Natural killer cell (primary cell): ENCODE measurements at regions not wholly inside any gene's neighbourhood (a gene's known extent, or its start where the extent isn't known, plus 50 kb on each side); places are given as distances from the start of the nearest gene placed in this dataset.

Experiments
- ATAC-seq, 3 donors: fragments of 150-1000 bp in 2 of 3; fragments of 200-7000 bp in 1 of 3; cut with Tn5 transposase; 1 replicate in 1 of 3; 2 replicates in 2 of 3; pipeline ENCODE4 v1.10.0; 2021; ENCODE audit warnings: mild to moderate bottlenecking in 2 of 3, moderate library complexity in 2 of 3
- DNase-seq, 2 donors: peaks; one replicate each; pipeline versions ENCODE4 v3.0.0 to v3.0.0-alpha.2; 2013 to 2021; ENCODE audit warnings: mixed read lengths in 1 of 2
- H3K27ac ChIP-seq: one replicate; pipeline ENCODE4 v1.5.1; 2013; ENCODE audit warnings: mild to moderate bottlenecking, low read length
- H3K27me3 ChIP-seq: one replicate; pipeline ENCODE4 v1.6.1; 2013; ENCODE audit warnings: low read length; ENCODE audit not compliant: control insufficient read depth, insufficient read depth
- H3K36me3 ChIP-seq: one replicate; pipeline ENCODE4 v1.6.1; 2013; ENCODE audit warnings: low read length; ENCODE audit not compliant: control insufficient read depth, insufficient read depth
- H3K4me1 ChIP-seq: one replicate; pipeline ENCODE4 v1.6.1; 2013; ENCODE audit warnings: low read length; ENCODE audit not compliant: control insufficient read depth, insufficient read depth
- H3K4me3 ChIP-seq: one replicate; pipeline ENCODE4 v1.5.1; 2013; ENCODE audit warnings: low read length
- H3K9me3 ChIP-seq: one replicate; pipeline ENCODE4 v1.6.1; 2013; ENCODE audit warnings: low read length; ENCODE audit not compliant: control insufficient read depth, insufficient read depth
- H3K27ac Mint-ChIP-seq, 2 donors: one replicate each; pipeline ENCODE4 v1.8.0; 2022; ENCODE audit warnings: mild to moderate bottlenecking in 2 of 2, mixed read lengths in 2 of 2, moderate library complexity in 1 of 2
- H3K27me3 Mint-ChIP-seq, 2 donors: one replicate each; pipeline ENCODE4 v1.8.0; 2022; ENCODE audit warnings: low read depth in 2 of 2, mixed read lengths in 2 of 2
- H3K36me3 Mint-ChIP-seq: one replicate; pipeline ENCODE4 v1.8.0; 2022; ENCODE audit warnings: mixed read lengths
- H3K4me1 Mint-ChIP-seq, 2 donors: one replicate each; pipeline ENCODE4 v1.8.0; 2022; ENCODE audit warnings: mixed read lengths in 2 of 2
- H3K4me3 Mint-ChIP-seq: one replicate; pipeline ENCODE4 v1.8.0; 2022; ENCODE audit warnings: mild to moderate bottlenecking, moderate library complexity, mixed read lengths
- H3K9me3 Mint-ChIP-seq, 2 donors: one replicate each; pipeline ENCODE4 v1.8.0; 2022; ENCODE audit warnings: mixed read lengths in 2 of 2
- CTCF ChIP-seq: fragments of 200-600 bp; IDR thresholded peaks from one replicate; pipeline ENCODE4 v1.8.0; 2022; ENCODE audit warnings: antibody characterized with exemption
- WGBS: methylation state at CpG from one replicate; pipeline ENCODE4 v1.1.7; 2013; ENCODE audit warnings: missing lambda C conversion rate; ENCODE audit not compliant: insufficient coverage; 5-methylcytosine and 5-hydroxymethylcytosine counted together
- intact Hi-C: fragments of 100-400 bp; cut with micrococcal nuclease; formaldehyde crosslinking; loops from one replicate; pipeline ENCODE4 v1.14.2; 2022

GRCh38 chr1:213817156-213817555 lies 170.6 kb upstream of the PROX1 start:
- H3K4me1 ChIP-seq, result no peaks in the 10 kb centered on the region
- no peaks in the 10 kb centered on the region for H3K36me3 ChIP-seq
- intact Hi-C loops, result no loop called here
- no peaks in the 10 kb centered on the region for H3K4me1 Mint-ChIP-seq
- H3K4me3 Mint-ChIP-seq, result no peak overlapping the region
- no peaks in the 10 kb centered on the region for H3K27me3 Mint-ChIP-seq
- no peaks in the 10 kb centered on the region for H3K9me3 Mint-ChIP-seq
- H3K9me3 ChIP-seq, result no peaks in the 10 kb centered on the region
- H3K36me3 Mint-ChIP-seq, result no peaks in the 10 kb centered on the region
- no peak overlapping the region for H3K4me3 ChIP-seq
- WGBS, result 79% methylated on average over 6 of the region's 6 CpGs
- no peak for TF ChIP-seq CTCF
- no peak overlapping the region for H3K27ac ChIP-seq
- no peak overlapping the region for H3K27ac Mint-ChIP-seq
- no peak for ATAC-seq
- no peak for DNase-seq
- no peaks in the 10 kb centered on the region for H3K27me3 ChIP-seq

DNA sequence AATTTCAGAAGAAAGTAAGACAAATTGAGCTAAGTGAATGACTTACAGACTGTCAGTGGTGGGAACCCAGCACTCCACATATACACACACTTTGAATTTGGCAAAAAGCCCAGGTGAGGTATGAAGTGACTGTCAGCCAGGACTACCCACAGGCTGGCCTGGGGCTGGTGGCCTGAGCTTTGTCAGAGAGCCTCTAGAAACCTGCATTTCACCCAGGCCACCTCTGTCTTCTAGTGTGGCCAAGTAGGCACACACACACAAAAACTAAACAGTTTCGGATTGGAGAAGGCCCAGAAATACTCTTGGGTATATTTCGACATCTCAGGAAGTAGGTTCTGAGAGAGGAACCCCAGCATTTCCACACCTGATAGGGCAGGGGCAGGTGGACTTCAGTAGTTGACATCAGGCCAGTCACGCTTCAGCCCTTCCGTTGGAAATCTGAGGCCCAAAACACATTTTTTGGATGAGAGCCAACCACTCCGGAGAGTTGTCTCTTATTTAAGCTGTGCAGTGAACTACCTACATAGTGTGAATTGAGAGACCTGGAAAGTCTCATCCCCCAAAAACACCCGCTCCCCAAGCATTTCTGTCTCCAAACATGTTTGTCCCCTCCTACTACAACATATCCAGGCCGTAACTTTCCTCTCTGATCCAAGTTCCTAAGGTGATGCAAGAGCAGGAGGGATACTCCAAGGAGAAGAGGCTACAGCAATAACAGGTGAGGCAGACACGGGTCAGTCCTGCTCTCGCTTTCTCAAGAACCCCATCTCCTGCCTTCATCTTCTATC lies 167.2 kb upstream of the PROX1 start:
- intact Hi-C loops, result no loop called here
- DNase-seq (no peak), ATAC-seq (no peak)
- H3K27ac ChIP-seq, result no peak overlapping the region
- H3K27me3 ChIP-seq, result no peaks in the 10 kb centered on the region
- no peaks in the 10 kb centered on the region for H3K4me1 ChIP-seq
- Mint-ChIP-seq H3K4me3 (no peak overlapping the region), H3K27me3 (no peaks in the 10 kb centered on the region), H3K9me3 (no peaks in the 10 kb centered on the region), H3K4me1 (no peaks in the 10 kb centered on the region), H3K27ac (no peak overlapping the region), H3K36me3 (no peaks in the 10 kb centered on the region)
- TF ChIP-seq CTCF, result no peak
- H3K4me3 ChIP-seq, result no peak overlapping the region
- no peaks in the 10 kb centered on the region for H3K9me3 ChIP-seq
- 85% methylated on average over 9 of the region's 9 CpGs for WGBS
- H3K36me3 ChIP-seq, result no peaks in the 10 kb centered on the region

- DNase-seq (no peak), ATAC-seq (no peak)
- H3K9me3 ChIP-seq, result no peaks in the 10 kb centered on the region
- Mint-ChIP-seq H3K27ac (no peak overlapping the region), H3K4me1 (no peaks in the 10 kb centered on the region), H3K9me3 (no peaks in the 10 kb centered on the region), H3K27me3 (no peaks in the 10 kb centered on the region), H3K4me3 (no peak overlapping the region), H3K36me3 (no peaks in the 10 kb centered on the region)
- intact Hi-C loops, result no loop called here
- H3K36me3 ChIP-seq, result no peaks in the 10 kb centered on the region
- no peak for TF ChIP-seq CTCF
- H3K27ac ChIP-seq, result no peak overlapping the region
- WGBS, result 72% methylated on average over 4 of the region's 5 CpGs
- H3K4me3 ChIP-seq, result no peak overlapping the region
- no peaks in the 10 kb centered on the region for H3K27me3 ChIP-seq
- no peaks in the 10 kb centered on the region for H3K4me1 ChIP-seq
Observed at GRCh38 chr1:213821175-213821942, 166.4 kb upstream of the PROX1 start.
